ENCODE measurements at regions not wholly inside any gene's neighbourhood (a gene's known extent, or its start where the extent isn't known, plus 50 kb on each side); places are given as distances from the start of the nearest gene placed in this dataset.

DNA sequence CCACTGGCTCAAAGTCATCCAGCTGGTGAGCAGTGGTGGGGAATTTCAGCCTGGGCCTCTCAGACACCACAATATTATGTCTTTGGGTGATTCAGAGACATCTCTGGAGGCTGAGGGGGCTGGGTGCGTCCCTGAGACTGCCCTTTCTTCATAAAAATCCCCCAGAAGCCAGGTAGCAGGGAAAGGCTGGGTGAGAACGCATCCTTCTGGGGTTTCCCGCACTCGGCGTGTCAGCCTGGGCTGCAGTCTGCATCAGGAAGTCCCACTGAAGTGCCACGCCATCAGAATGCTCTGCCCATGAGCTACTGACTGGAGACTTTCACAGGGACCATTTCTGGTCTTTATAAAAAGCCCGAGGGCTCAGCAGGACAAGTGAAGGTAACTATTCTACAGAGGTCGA, 148.8 kb upstream of the SLC6A11 start:
- Histone ChIP-seq H3K27me3 (ENCODE audit: insufficient read depth, low read depth, severe bottlenecking) (peaks cover 3% of the 10 kb centered on the region), H3K27ac (no peak overlapping the region), H3K36me3 (no peaks in the 10 kb centered on the region), H3K4me3 (ENCODE audit: low read depth, low read length) (no peak overlapping the region), H3K9me3 (ENCODE audit: severe bottlenecking) (no peaks in the 10 kb centered on the region)
- DNase-seq, result no peak
- TF ChIP-seq, protein P1, sequence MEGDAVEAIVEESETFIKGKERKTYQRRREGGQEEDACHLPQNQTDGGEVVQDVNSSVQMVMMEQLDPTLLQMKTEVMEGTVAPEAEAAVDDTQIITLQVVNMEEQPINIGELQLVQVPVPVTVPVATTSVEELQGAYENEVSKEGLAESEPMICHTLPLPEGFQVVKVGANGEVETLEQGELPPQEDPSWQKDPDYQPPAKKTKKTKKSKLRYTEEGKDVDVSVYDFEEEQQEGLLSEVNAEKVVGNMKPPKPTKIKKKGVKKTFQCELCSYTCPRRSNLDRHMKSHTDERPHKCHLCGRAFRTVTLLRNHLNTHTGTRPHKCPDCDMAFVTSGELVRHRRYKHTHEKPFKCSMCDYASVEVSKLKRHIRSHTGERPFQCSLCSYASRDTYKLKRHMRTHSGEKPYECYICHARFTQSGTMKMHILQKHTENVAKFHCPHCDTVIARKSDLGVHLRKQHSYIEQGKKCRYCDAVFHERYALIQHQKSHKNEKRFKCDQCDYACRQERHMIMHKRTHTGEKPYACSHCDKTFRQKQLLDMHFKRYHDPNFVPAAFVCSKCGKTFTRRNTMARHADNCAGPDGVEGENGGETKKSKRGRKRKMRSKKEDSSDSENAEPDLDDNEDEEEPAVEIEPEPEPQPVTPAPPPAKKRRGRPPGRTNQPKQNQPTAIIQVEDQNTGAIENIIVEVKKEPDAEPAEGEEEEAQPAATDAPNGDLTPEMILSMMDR (IDR thresholded peaks at IDR 0.05; ENCODE audit: low read depth, low read length), result no peak

DNA sequence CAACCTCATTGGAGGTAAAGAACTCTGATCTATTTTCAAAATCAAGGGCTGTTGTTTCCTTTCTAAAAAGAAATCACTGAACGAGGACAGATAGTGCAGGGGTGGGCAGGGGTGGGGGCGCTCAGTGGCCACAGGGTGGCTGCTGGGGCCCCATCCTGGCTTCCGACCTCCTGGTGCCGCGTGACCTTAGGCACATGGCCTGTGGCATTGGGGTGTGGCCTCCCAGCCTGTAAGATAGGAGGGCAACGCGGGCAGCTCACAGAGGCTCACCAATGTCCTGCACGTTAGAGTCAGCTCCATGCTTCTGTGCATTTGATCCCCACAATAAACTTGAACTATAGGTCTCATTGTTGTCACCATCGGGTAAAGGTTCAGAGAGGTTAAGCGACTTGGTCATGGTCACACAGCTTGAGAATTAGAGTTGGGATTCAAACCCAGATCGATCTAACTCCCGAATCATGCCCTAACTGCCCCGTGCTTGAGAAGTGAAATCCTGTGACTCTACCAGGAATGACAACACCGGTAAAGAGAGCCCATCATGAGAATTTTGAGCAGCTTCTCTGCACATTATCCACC, 148.0 kb upstream of the SLC6A11 start:
- no peak for DNase-seq
- H3K27ac ChIP-seq, result no peak overlapping the region
- H3K36me3 ChIP-seq, result no peaks in the 10 kb centered on the region
- peaks cover 3% of the 10 kb centered on the region for H3K27me3 ChIP-seq (ENCODE audit: insufficient read depth, low read depth, severe bottlenecking)
- no peak overlapping the region for H3K4me3 ChIP-seq (ENCODE audit: low read depth, low read length)
- H3K9me3 ChIP-seq (ENCODE audit: severe bottlenecking), result no peaks in the 10 kb centered on the region
- TF ChIP-seq, protein P1 (IDR thresholded peaks at IDR 0.05; ENCODE audit: low read depth, low read length), result no peak

DNA sequence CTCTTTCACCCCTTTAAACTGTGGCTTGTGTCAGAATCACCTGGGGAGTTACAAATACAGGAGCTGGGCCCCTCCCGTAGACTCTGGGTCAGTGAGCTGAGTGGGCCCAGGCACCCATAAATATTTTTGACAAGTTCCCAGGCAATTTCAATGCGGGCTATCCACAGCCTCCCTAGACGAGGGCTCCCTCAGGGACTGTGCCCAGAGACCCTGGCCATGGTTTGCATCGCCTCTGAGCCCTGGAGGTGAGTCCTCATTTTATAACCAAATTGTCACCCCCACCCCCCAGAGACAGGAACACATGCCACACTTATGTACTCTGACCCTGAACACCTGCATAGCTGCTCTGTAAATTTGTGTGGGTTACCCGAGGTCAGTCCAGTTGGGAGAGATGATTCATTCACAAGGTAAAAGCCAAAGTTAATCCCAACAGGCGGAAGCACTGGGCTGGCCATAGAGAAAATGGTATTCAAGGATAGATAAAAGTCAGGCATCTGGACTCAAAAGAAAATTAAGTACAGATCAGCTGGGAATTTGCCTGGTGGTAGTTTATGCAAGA, 146.5 kb upstream of the SLC6A11 start:
- Histone ChIP-seq H3K4me3 (ENCODE audit: low read depth, low read length) (no peak overlapping the region), H3K36me3 (no peaks in the 10 kb centered on the region), H3K27me3 (ENCODE audit: insufficient read depth, low read depth, severe bottlenecking) (no peaks in the 10 kb centered on the region), H3K27ac (no peak overlapping the region), H3K9me3 (ENCODE audit: severe bottlenecking) (no peaks in the 10 kb centered on the region)
- TF ChIP-seq, protein P1 (IDR thresholded peaks at IDR 0.05; ENCODE audit: low read depth, low read length), result no peak
- DNase-seq, result no peak

DNA sequence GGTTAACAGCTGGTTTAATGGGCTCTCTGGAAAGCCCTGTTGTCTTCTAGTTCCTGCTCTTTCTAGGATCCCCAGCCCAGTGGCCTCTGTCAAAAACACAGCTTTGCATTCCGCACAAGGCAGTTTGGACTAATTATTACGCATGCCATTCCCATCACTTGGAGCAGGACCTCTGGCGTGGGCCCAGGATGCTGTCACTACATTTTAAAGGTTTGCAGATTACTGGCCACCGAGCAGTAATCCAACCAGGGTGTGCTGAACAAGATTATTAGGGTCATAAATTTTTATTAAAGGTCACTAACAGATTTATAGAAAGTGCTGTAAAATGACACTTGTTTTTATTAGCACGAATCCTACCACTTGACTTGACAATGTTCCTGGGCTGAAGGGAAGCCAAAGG, 143.6 kb upstream of the SLC6A11 start:
- Histone ChIP-seq H3K27me3 (ENCODE audit: insufficient read depth, low read depth, severe bottlenecking) (no peaks in the 10 kb centered on the region), H3K4me3 (ENCODE audit: low read depth, low read length) (no peak overlapping the region)
- TF ChIP-seq, protein P1 (IDR thresholded peaks at IDR 0.05; ENCODE audit: low read depth, low read length), result no peak

DNA sequence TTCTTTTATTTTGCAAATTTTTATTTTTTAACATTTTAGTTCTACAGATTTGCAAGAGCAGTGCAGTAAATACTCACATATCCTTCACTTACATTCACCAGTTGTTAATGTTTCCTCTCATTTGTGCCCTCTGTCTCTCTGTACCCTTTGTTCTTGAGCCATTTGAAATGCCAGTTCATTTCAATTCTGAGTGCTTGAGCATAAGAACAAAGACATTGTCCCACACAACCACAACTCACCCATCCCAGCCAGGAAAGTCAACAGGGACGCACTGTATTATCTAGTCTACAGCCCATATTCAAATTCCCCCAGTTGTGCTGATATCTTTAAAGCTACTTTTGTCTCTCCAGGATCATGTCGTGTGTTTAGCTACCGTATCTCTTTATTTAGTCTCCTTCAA, 141.4 kb upstream of the SLC6A11 start:
- TF ChIP-seq, protein P1 (IDR thresholded peaks at IDR 0.05; ENCODE audit: low read depth, low read length), result no peak
- no peaks in the 10 kb centered on the region for H3K9me3 ChIP-seq (ENCODE audit: severe bottlenecking)
- DNase-seq, result no peak

More for the DNA sequence above, 143.6 kb upstream of the SLC6A11 start:
- Histone ChIP-seq H3K27ac (no peak overlapping the region), H3K9me3 (ENCODE audit: severe bottlenecking) (no peaks in the 10 kb centered on the region), H3K36me3 (no peaks in the 10 kb centered on the region)
- DNase-seq, result no peak

DNA sequence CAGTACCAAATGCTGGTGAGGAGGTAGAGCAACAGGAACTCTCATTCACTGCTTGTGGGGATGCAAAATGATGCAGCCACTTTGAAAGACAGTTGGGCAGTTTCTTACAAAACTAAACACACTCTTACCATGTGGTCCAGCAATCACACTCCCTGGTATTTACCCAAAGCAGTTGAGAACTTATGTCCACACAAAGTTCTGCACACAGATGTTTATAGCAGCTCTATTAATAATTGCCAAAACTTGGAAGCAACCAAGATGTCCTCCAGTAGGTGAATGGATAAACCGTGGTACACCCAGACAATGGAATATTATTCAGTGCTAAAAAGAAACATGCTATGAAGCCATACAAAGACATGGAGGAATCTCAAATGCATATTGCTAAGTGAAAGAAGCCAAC, 139.1 kb upstream of the SLC6A11 start:
- no peaks in the 10 kb centered on the region for H3K27me3 ChIP-seq (ENCODE audit: insufficient read depth, low read depth, severe bottlenecking)
- DNase-seq, result no peak
- H3K9me3 ChIP-seq (ENCODE audit: severe bottlenecking), result no peaks in the 10 kb centered on the region
- H3K36me3 ChIP-seq, result no peaks in the 10 kb centered on the region
- no peak overlapping the region for H3K4me3 ChIP-seq (ENCODE audit: low read depth, low read length)
- TF ChIP-seq, protein P1 (IDR thresholded peaks at IDR 0.05; ENCODE audit: low read depth, low read length), result no peak
- H3K27ac ChIP-seq, result no peak overlapping the region

More for the DNA sequence above, 141.4 kb upstream of the SLC6A11 start:
- Histone ChIP-seq H3K27ac (no peak overlapping the region), H3K36me3 (no peaks in the 10 kb centered on the region), H3K27me3 (ENCODE audit: insufficient read depth, low read depth, severe bottlenecking) (no peaks in the 10 kb centered on the region), H3K4me3 (ENCODE audit: low read depth, low read length) (no peak overlapping the region)
